ENCODE measurements at regions not wholly inside any gene's neighbourhood (a gene's known extent, or its start where the extent isn't known, plus 50 kb on each side); places are given as distances from the start of the nearest gene placed in this dataset.

DNA sequence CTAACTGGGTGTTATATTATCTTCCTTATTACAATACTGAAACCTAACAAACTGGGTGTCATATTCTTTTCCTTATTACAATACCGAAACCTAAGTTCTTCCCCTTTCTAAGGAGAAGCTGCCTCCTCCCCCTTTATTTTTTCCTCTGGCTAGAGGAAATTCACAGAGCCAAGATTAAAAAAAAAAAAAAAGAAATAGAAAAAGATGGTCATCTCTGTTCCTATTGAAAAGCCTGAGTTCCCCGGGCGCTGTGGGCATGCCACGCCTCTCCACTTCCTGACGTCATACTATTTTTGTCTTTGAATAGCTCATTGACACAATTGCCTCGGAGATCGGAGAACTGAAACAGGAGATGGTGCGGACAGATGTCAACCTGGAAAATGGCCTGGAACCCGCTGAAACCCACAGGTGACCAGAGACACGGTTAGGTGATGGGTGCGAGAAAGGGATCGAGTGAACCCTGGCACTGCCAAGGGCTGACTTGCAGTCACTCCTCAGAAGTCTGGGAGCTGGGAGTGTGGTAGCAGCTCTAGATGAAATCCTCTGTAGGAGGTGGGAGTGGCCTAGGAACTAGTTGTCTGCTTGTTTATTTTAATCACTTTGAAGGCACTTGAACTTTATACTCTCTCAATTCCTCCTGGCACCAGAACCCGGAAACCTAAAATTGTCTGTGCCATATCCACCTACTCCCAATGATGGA lies 82.2 kb upstream of the NAA20 start:
- peaks cover 0 to 19% of the 10 kb centered on the region in 2 donors for H3K4me1 ChIP-seq (ENCODE audit: control insufficient read depth in 2 of 2, insufficient read depth in 2 of 2, low read length in 2 of 2)
- no peaks in the 10 kb centered on the region for H3K36me3 ChIP-seq (ENCODE audit: control insufficient read depth in 2 of 2, insufficient read depth in 2 of 2, low read length in 1 of 2)
- peaks cover 0 to 8% of the 10 kb centered on the region in 2 donors for H3K27me3 ChIP-seq (ENCODE audit: control insufficient read depth in 2 of 2, insufficient read depth in 1 of 2, low read length in 1 of 2)
- peak overlapping the region in 1 of 2 donors; percentile 69 for H3K27ac ChIP-seq (ENCODE audit: low read depth in 1 of 2, low read length in 1 of 2)
- no peak overlapping the region for H3K4me3 ChIP-seq (ENCODE audit: low read length in 2 of 2)
- no peaks in the 10 kb centered on the region for H3K9me3 ChIP-seq (ENCODE audit: control insufficient read depth in 2 of 2, insufficient read depth in 1 of 2, low read length in 1 of 2)
- 53% methylated on average over 13 of the region's 13 CpGs for WGBS
- no peak for DNase-seq (ENCODE audit: low read depth in 6 of 9, low spot score in 9 of 9)

DNA sequence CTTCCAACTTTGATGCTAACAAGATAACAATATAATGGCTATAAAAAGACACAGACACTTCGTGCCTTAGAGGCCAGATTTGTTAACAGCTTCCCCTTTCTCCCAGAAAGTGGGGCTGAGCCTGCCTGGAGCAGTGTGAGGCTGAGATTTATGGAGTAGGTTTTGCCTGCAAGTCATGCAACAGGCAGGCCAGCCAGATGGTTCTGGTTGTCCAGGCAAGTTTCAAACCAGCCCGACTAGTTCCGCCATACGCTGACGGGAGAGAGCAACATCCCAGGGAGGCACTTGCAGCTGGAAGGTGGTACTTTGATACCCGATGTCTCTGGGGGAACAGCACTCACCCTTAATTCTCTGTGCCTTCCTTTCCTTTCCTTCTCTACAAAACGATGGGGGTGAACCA lies 81.3 kb upstream of the NAA20 start:
- DNase-seq (ENCODE audit: low read depth in 6 of 9, low spot score in 9 of 9): no peak
- H3K36me3 ChIP-seq (ENCODE audit: control insufficient read depth in 2 of 2, insufficient read depth in 2 of 2, low read length in 1 of 2): no peaks in the 10 kb centered on the region
- H3K4me1 ChIP-seq (ENCODE audit: control insufficient read depth in 2 of 2, insufficient read depth in 2 of 2, low read length in 2 of 2): peaks cover 0 to 19% of the 10 kb centered on the region in 2 donors
- peaks cover 0 to 8% of the 10 kb centered on the region in 2 donors for H3K27me3 ChIP-seq (ENCODE audit: control insufficient read depth in 2 of 2, insufficient read depth in 1 of 2, low read length in 1 of 2)
- H3K4me3 ChIP-seq (ENCODE audit: low read length in 2 of 2): no peak overlapping the region
- WGBS: 77% methylated on average over 7 of the region's 7 CpGs
- H3K9me3 ChIP-seq (ENCODE audit: control insufficient read depth in 2 of 2, insufficient read depth in 1 of 2, low read length in 1 of 2): no peaks in the 10 kb centered on the region
- no peak overlapping the region for H3K27ac ChIP-seq (ENCODE audit: low read depth in 1 of 2, low read length in 1 of 2)

DNA sequence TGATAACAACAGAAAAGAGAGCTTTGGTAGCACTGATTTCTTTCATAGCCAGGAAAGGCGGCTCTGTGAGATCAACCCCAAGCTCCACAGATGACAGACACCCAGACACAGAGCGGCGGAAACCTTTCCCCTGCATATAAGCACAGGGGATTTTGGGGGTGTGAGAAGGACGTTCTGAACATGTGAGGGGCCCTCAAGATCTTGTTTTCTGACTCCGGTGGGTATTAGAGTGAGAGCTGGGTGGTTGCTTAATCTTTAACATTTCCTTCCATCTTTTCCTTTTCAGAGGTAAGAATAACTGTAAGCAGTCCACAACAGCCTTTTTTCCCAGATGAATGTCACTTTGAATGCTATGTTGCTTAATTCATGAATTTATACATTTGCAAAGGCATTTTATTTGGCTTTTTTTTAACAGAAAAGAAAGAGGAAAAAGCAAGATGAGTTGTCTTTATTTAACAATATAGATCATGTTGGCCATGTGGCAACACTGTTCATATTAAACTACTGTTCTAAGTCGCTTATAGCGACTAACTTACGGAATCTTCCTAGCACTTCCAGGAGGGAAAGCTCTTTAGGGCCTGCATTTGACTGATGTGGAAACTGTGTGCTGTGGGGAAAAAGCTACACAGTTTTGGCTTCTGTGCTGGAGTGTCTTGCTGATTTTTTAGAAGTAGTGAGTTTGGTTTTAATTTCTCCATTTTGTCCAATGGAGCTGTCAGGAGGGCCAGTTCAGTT lies 80.5 kb upstream of the NAA20 start:
- Histone ChIP-seq H3K4me1 (ENCODE audit: control insufficient read depth in 2 of 2, insufficient read depth in 2 of 2, low read length in 2 of 2) (peaks cover 0 to 19% of the 10 kb centered on the region in 2 donors), H3K4me3 (ENCODE audit: low read length in 2 of 2) (no peak overlapping the region), H3K9me3 (ENCODE audit: control insufficient read depth in 2 of 2, insufficient read depth in 1 of 2, low read length in 1 of 2) (no peaks in the 10 kb centered on the region), H3K36me3 (ENCODE audit: control insufficient read depth in 2 of 2, insufficient read depth in 2 of 2, low read length in 1 of 2) (no peaks in the 10 kb centered on the region), H3K27ac (ENCODE audit: low read depth in 1 of 2, low read length in 1 of 2) (no peak overlapping the region), H3K27me3 (ENCODE audit: control insufficient read depth in 2 of 2, insufficient read depth in 1 of 2, low read length in 1 of 2) (peaks cover 0 to 8% of the 10 kb centered on the region in 2 donors)
- 87% methylated on average over 8 of the region's 8 CpGs for WGBS
- no peak for DNase-seq (ENCODE audit: low read depth in 6 of 9, low spot score in 9 of 9)

DNA sequence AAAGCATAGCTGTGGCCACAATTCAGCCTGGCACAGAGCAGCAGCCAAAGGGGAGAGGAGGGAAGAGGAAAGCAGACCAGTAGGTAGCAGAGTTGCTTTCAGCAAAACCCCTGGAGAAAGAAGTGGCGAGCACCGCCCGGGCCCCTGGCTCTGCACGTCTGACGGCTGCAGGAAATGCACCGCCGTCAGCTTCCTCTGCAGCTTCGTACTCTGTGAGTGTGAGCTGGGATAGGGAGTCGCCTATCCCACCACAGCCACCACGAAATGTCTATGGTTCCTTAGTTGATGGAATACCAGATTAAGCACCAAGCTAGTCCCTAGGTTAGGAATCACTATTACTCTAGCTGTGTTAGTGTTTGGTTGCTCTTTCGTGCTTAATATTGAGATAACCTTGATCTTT lies 79.9 kb upstream of the NAA20 start:
- peak in 3 of 9 donors; percentile 21 to 55 (median 40) for DNase-seq (ENCODE audit: low read depth in 6 of 9, low spot score in 9 of 9)
- Histone ChIP-seq H3K4me1 (ENCODE audit: control insufficient read depth in 2 of 2, insufficient read depth in 2 of 2, low read length in 2 of 2) (peaks cover 0 to 19% of the 10 kb centered on the region in 2 donors), H3K9me3 (ENCODE audit: control insufficient read depth in 2 of 2, insufficient read depth in 1 of 2, low read length in 1 of 2) (no peaks in the 10 kb centered on the region), H3K4me3 (ENCODE audit: low read length in 2 of 2) (no peak overlapping the region), H3K27me3 (ENCODE audit: control insufficient read depth in 2 of 2, insufficient read depth in 1 of 2, low read length in 1 of 2) (peaks cover 0 to 8% of the 10 kb centered on the region in 2 donors), H3K27ac (ENCODE audit: low read depth in 1 of 2, low read length in 1 of 2) (no peak overlapping the region), H3K36me3 (ENCODE audit: control insufficient read depth in 2 of 2, insufficient read depth in 2 of 2, low read length in 1 of 2) (no peaks in the 10 kb centered on the region)
- 7% methylated on average over 11 of the region's 11 CpGs for WGBS

DNA sequence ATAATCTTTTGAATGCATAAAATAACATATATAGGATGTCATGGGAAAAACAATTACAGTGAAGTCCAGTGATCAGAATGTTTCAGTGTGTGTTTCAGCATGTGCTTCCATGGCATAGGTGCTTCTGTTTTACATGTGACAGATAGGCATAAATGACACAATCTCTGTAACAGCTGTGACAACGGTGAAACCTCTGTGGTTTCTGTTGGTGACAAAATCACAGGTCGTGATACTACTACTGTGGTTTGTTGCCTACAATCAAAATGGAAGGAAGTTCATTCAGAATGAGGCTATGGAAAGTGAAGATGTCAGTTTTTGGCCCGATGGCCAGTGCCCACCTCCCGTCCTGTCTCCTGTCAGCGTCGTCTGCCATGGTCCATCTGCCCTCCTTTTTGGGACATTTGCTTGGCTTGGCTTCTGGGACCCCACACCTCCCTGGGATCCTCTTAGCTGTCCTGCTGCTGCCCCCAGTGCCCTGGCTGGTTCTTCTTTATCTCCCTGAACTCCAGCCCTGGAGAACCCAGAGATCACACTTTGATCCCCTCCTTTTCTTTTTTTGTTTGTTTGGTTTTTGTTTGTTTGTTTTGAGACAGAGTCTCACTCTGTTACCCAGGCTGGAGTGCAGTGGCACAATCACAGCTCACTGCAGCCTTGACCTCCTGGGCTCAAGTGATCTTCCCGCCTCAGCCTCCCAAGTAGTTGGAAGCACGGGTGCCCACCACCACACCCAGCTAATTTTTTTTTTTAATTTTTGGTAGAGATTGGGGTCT lies 79.3 kb upstream of the NAA20 start:
- no peak overlapping the region for H3K4me3 ChIP-seq (ENCODE audit: low read length in 2 of 2)
- H3K36me3 ChIP-seq (ENCODE audit: control insufficient read depth in 2 of 2, insufficient read depth in 2 of 2, low read length in 1 of 2): no peaks in the 10 kb centered on the region
- H3K27me3 ChIP-seq (ENCODE audit: control insufficient read depth in 2 of 2, insufficient read depth in 1 of 2, low read length in 1 of 2): peaks cover 0 to 8% of the 10 kb centered on the region in 2 donors
- 39% methylated on average over 8 of the region's 8 CpGs for WGBS
- H3K27ac ChIP-seq (ENCODE audit: low read depth in 1 of 2, low read length in 1 of 2): no peak overlapping the region
- H3K9me3 ChIP-seq (ENCODE audit: control insufficient read depth in 2 of 2, insufficient read depth in 1 of 2, low read length in 1 of 2): no peaks in the 10 kb centered on the region
- peaks cover 0 to 19% of the 10 kb centered on the region in 2 donors for H3K4me1 ChIP-seq (ENCODE audit: control insufficient read depth in 2 of 2, insufficient read depth in 2 of 2, low read length in 2 of 2)
- DNase-seq (ENCODE audit: low read depth in 6 of 9, low spot score in 9 of 9): peak in 6 of 9 donors; percentile 21 to 79 (median 47)

- DNase-seq (ENCODE audit: low read depth in 6 of 9, low spot score in 9 of 9): no peak
- 96% methylated on average over 4 of the region's 4 CpGs for WGBS
- Histone ChIP-seq H3K4me3 (ENCODE audit: low read length in 2 of 2) (no peak overlapping the region), H3K36me3 (ENCODE audit: control insufficient read depth in 2 of 2, insufficient read depth in 2 of 2, low read length in 1 of 2) (no peaks in the 10 kb centered on the region), H3K9me3 (ENCODE audit: control insufficient read depth in 2 of 2, insufficient read depth in 1 of 2, low read length in 1 of 2) (no peaks in the 10 kb centered on the region), H3K27ac (ENCODE audit: low read depth in 1 of 2, low read length in 1 of 2) (no peak overlapping the region), H3K4me1 (ENCODE audit: control insufficient read depth in 2 of 2, insufficient read depth in 2 of 2, low read length in 2 of 2) (peaks cover 0 to 23% of the 10 kb centered on the region in 2 donors), H3K27me3 (ENCODE audit: control insufficient read depth in 2 of 2, insufficient read depth in 1 of 2, low read length in 1 of 2) (peaks cover 0 to 8% of the 10 kb centered on the region in 2 donors)
These were observed 78.6 kb upstream of the NAA20 start for GRCh38 chr20:19938421-19939090.

DNA sequence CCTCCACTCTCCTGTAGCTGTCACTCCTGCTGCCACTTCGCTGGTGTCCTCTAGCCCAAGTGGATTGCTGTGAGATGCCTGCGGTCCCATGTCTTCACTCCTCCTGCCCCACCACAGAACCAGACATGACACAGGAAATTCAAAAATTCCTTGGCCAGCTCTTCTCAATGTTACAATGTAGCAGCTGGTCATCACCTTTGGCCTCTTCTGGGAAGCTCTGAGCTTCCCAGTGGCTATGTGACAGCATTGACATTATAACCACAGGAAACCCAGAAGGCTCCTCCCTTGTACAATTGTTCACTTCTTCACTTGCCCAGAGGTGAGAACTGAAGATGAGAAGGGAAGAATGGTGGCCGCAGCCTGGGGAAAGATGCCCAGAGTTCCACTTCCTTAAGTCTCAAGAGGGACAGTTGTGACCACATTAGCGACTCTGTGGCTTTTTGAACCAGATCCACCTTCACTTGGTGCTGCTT lies 76.1 kb upstream of the NAA20 start:
- Histone ChIP-seq H3K9me3 (ENCODE audit: control insufficient read depth in 2 of 2, insufficient read depth in 1 of 2, low read length in 1 of 2) (no peaks in the 10 kb centered on the region), H3K4me3 (ENCODE audit: low read length in 2 of 2) (no peak overlapping the region), H3K27ac (ENCODE audit: low read depth in 1 of 2, low read length in 1 of 2) (no peak overlapping the region), H3K4me1 (ENCODE audit: control insufficient read depth in 2 of 2, insufficient read depth in 2 of 2, low read length in 2 of 2) (peaks cover 0 to 16% of the 10 kb centered on the region in 2 donors), H3K27me3 (ENCODE audit: control insufficient read depth in 2 of 2, insufficient read depth in 1 of 2, low read length in 1 of 2) (peaks cover 0 to 5% of the 10 kb centered on the region in 2 donors), H3K36me3 (ENCODE audit: control insufficient read depth in 2 of 2, insufficient read depth in 2 of 2, low read length in 1 of 2) (no peaks in the 10 kb centered on the region)
- DNase-seq (ENCODE audit: low read depth in 6 of 9, low spot score in 9 of 9): no peak
- 84% methylated on average over 4 of the region's 4 CpGs for WGBS

GRCh38 chr20:19942611-19943010 lies 74.6 kb upstream of the NAA20 start:
- Histone ChIP-seq H3K4me3 (ENCODE audit: low read length in 2 of 2) (no peak overlapping the region), H3K27ac (ENCODE audit: low read depth in 1 of 2, low read length in 1 of 2) (no peak overlapping the region), H3K27me3 (ENCODE audit: control insufficient read depth in 2 of 2, insufficient read depth in 1 of 2, low read length in 1 of 2) (no peaks in the 10 kb centered on the region), H3K9me3 (ENCODE audit: control insufficient read depth in 2 of 2, insufficient read depth in 1 of 2, low read length in 1 of 2) (no peaks in the 10 kb centered on the region), H3K36me3 (ENCODE audit: control insufficient read depth in 2 of 2, insufficient read depth in 2 of 2, low read length in 1 of 2) (no peaks in the 10 kb centered on the region), H3K4me1 (ENCODE audit: control insufficient read depth in 2 of 2, insufficient read depth in 2 of 2, low read length in 2 of 2) (peaks cover 0 to 10% of the 10 kb centered on the region in 2 donors)
- no peak for DNase-seq (ENCODE audit: low read depth in 6 of 9, low spot score in 9 of 9)
- 97% methylated on average over 1 of the region's 1 CpG for WGBS

Data from thymus (tissue), 11 donors.